ENCODE measurements at regions not wholly inside any gene's neighbourhood (a gene's known extent, or its start where the extent isn't known, plus 50 kb on each side); places are given as distances from the start of the nearest gene placed in this dataset.
"Not testable (repeated sequence)": the region's sequence is repeated elsewhere in the genome, so short reads cannot be mapped to it uniquely, and the experiment has no call there.

- DNase-seq (ENCODE audit: low read depth in 2 of 3, low spot score in 2 of 3): no peak
Observed at GRCh38 chr22:48494256-48494967, 1333.3 kb downstream of the BRD1 start.

- no peak for DNase-seq (ENCODE audit: low read depth in 2 of 3, low spot score in 2 of 3)
Observed at GRCh38 chr22:48493733-48494132, 1333.9 kb downstream of the BRD1 start.

GRCh38 chr22:48492366-48493320 lies 1335.0 kb downstream of the BRD1 start:
- peak in 1 of 3 experiments; percentile 3 for DNase-seq (ENCODE audit: low read depth in 2 of 3, low spot score in 2 of 3)

GRCh38 chr22:48491451-48491941 lies 1336.2 kb downstream of the BRD1 start:
- DNase-seq (ENCODE audit: low read depth in 2 of 3, low spot score in 2 of 3): no peak

- no peak for DNase-seq (ENCODE audit: low read depth in 2 of 3, low spot score in 2 of 3)
Observed at GRCh38 chr22:48490500-48491411, 1336.9 kb downstream of the BRD1 start.

GRCh38 chr22:48489551-48490499 lies 1337.8 kb downstream of the BRD1 start:
- DNase-seq (ENCODE audit: low read depth in 2 of 3, low spot score in 2 of 3): no peak

GRCh38 chr22:48488611-48489511 lies 1338.8 kb downstream of the BRD1 start:
- no peak for DNase-seq (ENCODE audit: low read depth in 2 of 3, low spot score in 2 of 3)

- no peak for DNase-seq (ENCODE audit: low read depth in 2 of 3, low spot score in 2 of 3)
Observed at GRCh38 chr22:48488149-48488551, 1339.5 kb downstream of the BRD1 start.

- no peak for DNase-seq (ENCODE audit: low read depth in 2 of 3, low spot score in 2 of 3)
Observed at GRCh38 chr22:48486558-48486957, 1341.1 kb downstream of the BRD1 start.

GRCh38 chr22:48486134-48486532 lies 1341.5 kb downstream of the BRD1 start:
- no peak for DNase-seq (ENCODE audit: low read depth in 2 of 3, low spot score in 2 of 3)

GRCh38 chr22:48485149-48486133 lies 1342.2 kb downstream of the BRD1 start:
- DNase-seq (ENCODE audit: low read depth in 2 of 3, low spot score in 2 of 3): no peak

GRCh38 chr22:48483764-48484528 lies 1343.7 kb downstream of the BRD1 start:
- DNase-seq (ENCODE audit: low read depth in 2 of 3, low spot score in 2 of 3): no peak

- DNase-seq (ENCODE audit: low read depth in 2 of 3, low spot score in 2 of 3): no peak
Observed at GRCh38 chr22:48482771-48483170, 1344.9 kb downstream of the BRD1 start.

GRCh38 chr22:48482198-48482597 lies 1345.5 kb downstream of the BRD1 start:
- DNase-seq (ENCODE audit: low read depth in 2 of 3, low spot score in 2 of 3): not testable (repeated sequence)

GRCh38 chr22:48481748-48482147 lies 1345.9 kb downstream of the BRD1 start:
- DNase-seq (ENCODE audit: low read depth in 2 of 3, low spot score in 2 of 3): no peak

GRCh38 chr22:48478529-48479265 lies 1349.0 kb downstream of the BRD1 start:
- DNase-seq (ENCODE audit: low read depth in 2 of 3, low spot score in 2 of 3): no peak

Measured in activated CD8-positive, alpha-beta memory T cell treated with anti-CD3 and anti-CD28 coated beads for 48 hours (primary cell).